WI38 (cell line): ENCODE measurements at regions not wholly inside any gene's neighbourhood (a gene's known extent, or its start where the extent isn't known, plus 50 kb on each side); places are given as distances from the start of the nearest gene placed in this dataset.
"Not testable (repeated sequence)": the region's sequence is repeated elsewhere in the genome, so short reads cannot be mapped to it uniquely, and the experiment has no call there.

ENCODE experiments used
- H3K4me3 ChIP-seq: 2 replicates; pipeline ENCODE4 v1.5.1; 2011; ENCODE audit warnings: low read depth, mild to moderate bottlenecking, control low read depth, low read length
- TF ChIP-seq, protein P1 (sequence below): IDR thresholded peaks from 2 replicates; pipeline ENCODE4 v1.5.1; 2012; ENCODE audit warnings: low read depth, mild to moderate bottlenecking, control low read depth, low read length

DNA sequence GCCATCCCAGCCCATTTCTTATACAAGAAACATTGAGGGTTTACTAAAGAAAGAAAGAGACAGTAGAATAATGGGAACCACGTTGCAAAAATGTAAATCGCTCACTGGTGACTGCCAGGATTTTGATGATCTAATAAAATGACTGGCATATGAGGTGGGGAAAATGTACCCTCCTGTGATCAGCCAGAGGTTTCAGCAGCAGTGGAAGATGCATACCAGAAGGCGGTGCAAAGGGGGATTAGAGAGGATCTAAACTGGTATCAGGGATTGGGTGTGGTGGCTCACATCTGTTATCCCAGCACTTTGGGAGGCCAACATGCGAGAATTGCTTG is 60.8 kb upstream of the DDR1 start:
- TF ChIP-seq, protein P1, sequence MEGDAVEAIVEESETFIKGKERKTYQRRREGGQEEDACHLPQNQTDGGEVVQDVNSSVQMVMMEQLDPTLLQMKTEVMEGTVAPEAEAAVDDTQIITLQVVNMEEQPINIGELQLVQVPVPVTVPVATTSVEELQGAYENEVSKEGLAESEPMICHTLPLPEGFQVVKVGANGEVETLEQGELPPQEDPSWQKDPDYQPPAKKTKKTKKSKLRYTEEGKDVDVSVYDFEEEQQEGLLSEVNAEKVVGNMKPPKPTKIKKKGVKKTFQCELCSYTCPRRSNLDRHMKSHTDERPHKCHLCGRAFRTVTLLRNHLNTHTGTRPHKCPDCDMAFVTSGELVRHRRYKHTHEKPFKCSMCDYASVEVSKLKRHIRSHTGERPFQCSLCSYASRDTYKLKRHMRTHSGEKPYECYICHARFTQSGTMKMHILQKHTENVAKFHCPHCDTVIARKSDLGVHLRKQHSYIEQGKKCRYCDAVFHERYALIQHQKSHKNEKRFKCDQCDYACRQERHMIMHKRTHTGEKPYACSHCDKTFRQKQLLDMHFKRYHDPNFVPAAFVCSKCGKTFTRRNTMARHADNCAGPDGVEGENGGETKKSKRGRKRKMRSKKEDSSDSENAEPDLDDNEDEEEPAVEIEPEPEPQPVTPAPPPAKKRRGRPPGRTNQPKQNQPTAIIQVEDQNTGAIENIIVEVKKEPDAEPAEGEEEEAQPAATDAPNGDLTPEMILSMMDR: no peak
- H3K4me3 ChIP-seq: no peak overlapping the region

DNA sequence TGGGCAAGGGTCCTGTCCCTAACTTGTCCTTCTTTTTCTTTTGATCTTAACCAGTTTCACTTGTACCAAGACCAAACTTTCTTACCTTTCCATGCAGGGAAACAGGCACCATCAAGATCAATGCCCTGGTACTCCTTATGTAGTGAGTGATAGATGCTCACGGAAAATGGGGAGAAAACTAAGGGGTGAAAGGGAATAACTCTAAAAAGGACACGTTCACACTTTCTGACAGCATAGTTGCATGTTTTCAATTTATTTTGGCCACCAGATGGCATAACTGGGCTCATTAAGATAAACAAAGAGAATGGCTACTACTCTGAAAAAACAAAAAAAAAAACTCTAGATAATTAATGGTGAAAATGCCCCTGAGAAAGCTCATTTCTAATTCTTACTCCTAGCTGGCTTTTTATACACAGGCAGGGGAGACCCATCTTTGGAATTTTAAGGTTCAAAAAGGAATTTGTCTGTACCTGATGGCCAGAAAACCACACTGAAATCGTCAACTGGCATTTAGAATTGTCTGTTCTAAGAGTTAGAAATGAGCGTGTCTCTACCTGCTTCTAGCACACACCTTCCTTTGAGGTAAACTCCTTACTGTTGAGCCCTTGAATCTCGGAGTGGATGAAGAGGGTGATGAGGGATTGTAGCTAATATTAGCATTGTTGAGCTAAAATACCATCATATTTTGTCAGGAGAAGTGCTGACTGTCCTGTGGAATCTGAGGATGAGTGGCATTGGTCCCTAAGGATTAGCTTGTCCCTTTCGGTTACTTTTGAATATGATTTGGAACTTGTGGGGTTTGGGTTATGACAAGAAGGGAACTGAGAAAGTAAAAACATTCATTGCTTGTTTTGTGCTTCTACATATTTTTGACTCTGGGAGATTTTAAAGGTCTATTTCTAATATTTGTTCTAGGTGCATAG is 62.2 kb upstream of the DDR1 start:
- TF ChIP-seq, protein P1: peak; percentile 21; the same call in 1 of the 2 replicates
- no peak overlapping the region for H3K4me3 ChIP-seq

DNA sequence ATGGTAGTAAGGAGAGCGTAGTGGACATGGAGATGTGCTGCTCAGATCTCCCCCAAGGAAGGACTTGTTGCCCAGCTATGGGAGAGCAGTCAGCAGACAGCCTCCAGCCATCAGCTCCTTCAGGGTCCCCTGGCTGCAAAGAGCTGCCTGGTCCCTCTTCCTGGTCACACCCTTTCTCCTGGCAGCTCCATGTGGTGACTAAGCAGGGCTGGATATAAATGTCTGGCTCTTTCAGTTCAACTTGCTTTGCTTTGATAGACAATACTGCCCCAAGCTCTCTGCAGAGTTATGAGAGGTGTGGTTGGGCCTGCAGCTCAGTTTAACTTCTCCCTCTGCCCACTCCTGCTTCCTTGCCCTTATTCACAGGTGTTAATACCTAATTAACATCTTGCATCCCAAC is 64.1 kb upstream of the DDR1 start:
- TF ChIP-seq, protein P1: no peak
- no peak overlapping the region for H3K4me3 ChIP-seq

DNA sequence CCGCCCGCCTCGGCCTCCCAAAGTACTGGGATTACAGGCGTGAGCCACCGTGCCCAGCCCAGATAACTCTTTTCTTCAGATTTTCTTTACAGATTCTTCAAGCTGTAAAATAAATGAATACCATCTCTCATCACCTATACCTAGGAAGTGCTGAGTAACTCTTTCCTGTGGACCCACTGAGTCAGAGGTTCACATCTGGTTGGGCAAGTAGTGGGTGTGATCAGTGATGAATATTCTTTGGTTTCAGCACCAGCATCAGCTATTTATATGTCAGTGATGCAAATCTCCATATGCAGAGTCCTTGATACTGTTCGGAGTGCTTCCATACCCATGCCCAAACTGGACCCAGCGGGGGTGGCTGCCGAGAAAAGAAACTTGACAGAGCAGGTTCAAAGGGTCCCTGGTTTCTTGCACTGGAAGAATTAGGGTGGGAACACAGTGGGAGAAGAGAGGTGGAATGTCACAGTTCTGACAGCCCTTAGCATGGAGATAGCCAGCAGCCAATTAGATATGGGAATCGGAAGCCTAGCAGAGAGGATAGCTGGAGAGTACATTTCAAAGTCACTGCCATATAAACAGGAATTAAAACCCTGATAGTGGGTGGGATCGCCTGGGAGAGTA is 64.9 kb upstream of the DDR1 start:
- TF ChIP-seq, protein P1: no peak
- no peak overlapping the region for H3K4me3 ChIP-seq

DNA sequence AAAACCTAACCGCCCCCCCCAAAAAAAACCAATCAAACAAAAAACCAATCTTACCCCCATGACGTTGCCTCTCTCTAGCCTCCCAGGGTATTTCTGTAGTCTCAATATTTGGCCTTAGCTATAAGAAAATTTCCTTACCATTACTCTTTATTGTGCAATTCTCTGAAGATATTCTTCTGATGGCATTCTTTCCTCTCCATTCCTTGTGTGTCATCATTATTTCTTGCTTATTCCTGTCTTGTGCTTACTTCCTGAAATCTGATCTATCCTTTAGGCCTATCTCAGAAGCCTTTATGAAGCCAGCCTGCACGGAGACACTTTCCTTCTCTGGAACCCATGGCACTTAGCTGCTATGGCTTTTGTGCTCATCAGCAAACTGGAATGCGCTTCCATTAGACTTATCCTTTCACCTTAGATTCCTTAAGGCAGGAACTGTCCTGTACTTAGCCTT is 65.9 kb upstream of the DDR1 start:
- TF ChIP-seq, protein P1: no peak
- no peak overlapping the region for H3K4me3 ChIP-seq

DNA sequence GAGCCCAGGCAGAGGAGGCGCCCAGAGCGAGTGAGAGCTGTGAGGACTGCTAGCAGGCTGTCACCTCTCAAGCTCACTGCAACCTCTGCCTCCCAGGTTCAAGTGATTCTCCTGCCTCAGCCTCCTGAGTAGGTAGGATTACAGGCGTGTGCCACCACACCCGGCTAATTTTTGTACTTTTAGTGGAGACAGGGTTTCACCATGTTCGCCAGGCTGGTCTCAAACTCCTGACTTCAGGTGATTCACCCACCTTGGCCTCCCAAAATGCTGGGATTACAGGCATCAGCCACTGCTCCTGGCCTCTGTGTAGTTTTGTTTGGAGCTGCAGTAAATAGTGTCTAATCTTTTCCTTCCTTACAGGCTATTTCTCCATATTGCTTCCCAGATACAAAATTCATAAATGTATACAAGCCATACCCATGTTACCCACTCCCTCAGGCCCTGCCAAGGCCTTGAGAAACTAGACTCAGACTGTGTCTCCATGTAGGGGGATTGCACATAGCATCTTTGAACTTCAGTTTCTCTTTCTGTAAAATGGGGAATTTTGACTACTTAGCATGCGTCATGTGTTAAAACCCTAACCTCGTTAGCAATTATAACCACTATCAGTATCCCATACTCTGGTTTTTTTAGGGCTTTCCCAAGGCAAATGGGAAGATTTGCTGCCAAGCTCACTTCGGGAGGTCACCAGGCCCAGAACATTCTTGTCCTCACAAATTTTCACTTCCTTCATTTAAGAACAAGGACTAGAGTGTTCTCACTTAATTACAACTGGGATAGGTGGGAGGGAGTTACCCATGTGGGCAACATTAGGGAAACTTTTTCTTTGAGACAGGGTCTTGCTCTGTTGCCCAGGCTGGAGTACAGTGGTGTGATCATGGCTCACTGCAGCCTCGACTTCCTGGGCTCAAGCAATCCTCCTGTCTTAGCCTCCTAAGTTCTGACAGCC is 67.3 kb upstream of the DDR1 start:
- H3K4me3 ChIP-seq: no peak overlapping the region
- TF ChIP-seq, protein P1: no peak

DNA sequence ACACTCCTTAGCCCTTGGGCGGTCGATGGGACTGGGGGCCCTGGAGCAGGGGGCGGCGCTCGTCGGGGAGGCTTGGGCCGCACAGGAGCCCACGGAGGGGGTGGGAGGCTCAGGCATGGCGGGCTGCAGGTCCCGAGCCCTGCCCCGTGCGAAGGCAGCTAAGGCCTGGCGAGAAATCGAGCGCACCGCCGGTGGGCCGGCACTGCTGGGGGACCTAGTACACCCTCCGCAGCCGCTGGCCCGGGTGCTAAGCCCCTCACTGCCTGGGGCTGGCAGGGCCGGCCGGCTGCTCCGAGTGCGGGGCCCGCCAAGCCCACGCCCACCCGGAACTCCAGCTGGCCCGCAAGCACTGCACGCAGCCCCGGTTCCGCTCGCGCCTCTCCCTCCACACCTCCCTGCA is 68.0 kb upstream of the DDR1 start:
- not testable (repeated sequence) for H3K4me3 ChIP-seq

DNA sequence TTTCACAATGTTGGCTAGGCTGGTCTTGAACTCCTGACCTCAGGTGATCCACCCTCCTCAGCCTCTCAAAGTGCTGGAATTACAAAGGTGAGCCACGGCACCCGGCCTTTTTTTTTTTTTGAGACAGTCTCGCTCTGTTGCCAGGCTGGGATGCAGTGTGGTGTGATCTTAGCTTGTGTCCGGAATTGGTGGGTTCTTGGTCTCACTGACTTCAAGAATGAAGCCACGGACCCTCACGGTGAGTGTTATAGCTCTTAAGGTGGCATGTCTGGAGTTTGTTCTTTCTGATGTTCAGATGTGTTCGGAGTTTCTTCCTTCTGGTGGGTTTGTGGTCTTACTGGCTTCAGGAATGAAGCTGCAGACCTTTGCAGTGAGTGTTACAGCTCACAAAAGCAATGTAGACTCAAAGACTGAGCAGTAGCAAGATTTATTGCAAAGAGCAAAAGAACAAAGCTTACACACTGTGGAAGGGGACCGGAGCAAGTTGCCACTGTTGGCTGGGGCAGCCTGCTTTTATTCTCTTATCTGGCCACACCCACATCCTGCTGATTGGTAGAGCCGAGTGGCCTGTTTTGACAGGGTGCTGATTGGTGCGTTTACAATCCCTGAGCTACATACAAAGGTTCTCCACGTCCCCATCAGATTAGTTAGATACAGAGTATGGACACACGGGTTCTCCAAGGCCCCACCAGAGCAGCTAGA is 69.1 kb upstream of the DDR1 start:
- not testable (repeated sequence) for H3K4me3 ChIP-seq
